H9 (cell line): ENCODE measurements at regions not wholly inside any gene's neighbourhood (a gene's known extent, or its start where the extent isn't known, plus 50 kb on each side); places are given as distances from the start of the nearest gene placed in this dataset.

Source experiments
- DNase-seq: peaks from one replicate; pipeline ENCODE4 v3.0.0-alpha.2; 2017
- H2AFZ ChIP-seq: one replicate; pipeline ENCODE4 v1.6.1; 2013; ENCODE audit warnings: mild to moderate bottlenecking, low read length, control low read depth, moderate library complexity
- H2AK5ac ChIP-seq: 2 replicates; pipeline ENCODE4 v1.6.1; 2013; ENCODE audit warnings: low read length, control low read depth, mixed read lengths; ENCODE audit not compliant: insufficient read length
- H2BK120ac ChIP-seq: one replicate; pipeline ENCODE4 v1.6.1; 2013; ENCODE audit warnings: low read depth, mild to moderate bottlenecking, low read length, control low read depth, inconsistent platforms; ENCODE audit not compliant: poor library complexity, severe bottlenecking
- H2BK12ac ChIP-seq: 2 replicates; pipeline ENCODE4 v1.6.1; 2013; ENCODE audit warnings: low read length, control low read depth, mixed read lengths, low read depth; ENCODE audit not compliant: insufficient read length
- H2BK15ac ChIP-seq: 2 replicates; pipeline ENCODE4 v1.6.1; 2013; ENCODE audit warnings: low read depth, low read length, control low read depth
- H2BK20ac ChIP-seq: one replicate; pipeline ENCODE4 v1.6.1; 2013; ENCODE audit warnings: low read depth, mild to moderate bottlenecking, low read length, control low read depth, inconsistent platforms; ENCODE audit not compliant: poor library complexity, severe bottlenecking
- H2BK5ac ChIP-seq: 2 replicates; pipeline ENCODE4 v1.6.1; 2013; ENCODE audit warnings: low read length, control low read depth, mixed read lengths; ENCODE audit not compliant: insufficient read length
- H3K14ac ChIP-seq: 2 replicates; pipeline ENCODE4 v1.6.1; 2013; ENCODE audit warnings: low read length, control low read depth; ENCODE audit not compliant: insufficient read depth
- H3K18ac ChIP-seq: 2 replicates; pipeline ENCODE4 v1.6.1; 2013; ENCODE audit warnings: low read depth, mild to moderate bottlenecking, mixed read lengths, low read length, control low read depth; ENCODE audit not compliant: insufficient read length
- H3K23ac ChIP-seq: 2 replicates; pipeline ENCODE4 v1.6.1; 2013; ENCODE audit warnings: low read length, control low read depth, mixed read lengths, low read depth; ENCODE audit not compliant: insufficient read length
- H3K23me2 ChIP-seq: 2 replicates; pipeline ENCODE4 v1.6.1; 2013; ENCODE audit warnings: low read depth, mild to moderate bottlenecking, mixed read lengths, low read length, control low read depth; ENCODE audit not compliant: insufficient read length, poor library complexity, severe bottlenecking
- H3K27ac ChIP-seq: 2 replicates; pipeline ENCODE4 v1.5.1; 2013; ENCODE audit warnings: low read length, control low read depth, mixed read lengths, low read depth; ENCODE audit not compliant: insufficient read length
- H3K27me3 ChIP-seq: 2 replicates; pipeline ENCODE4 v1.6.1; 2013; ENCODE audit warnings: low read length, control low read depth, inconsistent platforms; ENCODE audit not compliant: insufficient read depth
- H3K4ac ChIP-seq: 2 replicates; pipeline ENCODE4 v1.6.1; 2013; ENCODE audit warnings: low read depth, mild to moderate bottlenecking, control low read depth, inconsistent platforms, low read length, moderate library complexity
- H3K4me1 ChIP-seq: 2 replicates; pipeline ENCODE4 v1.6.1; 2013; ENCODE audit warnings: low read length, control low read depth, inconsistent platforms; ENCODE audit not compliant: insufficient read depth
- H3K4me2 ChIP-seq: 2 replicates; pipeline ENCODE4 v1.6.1; 2013; ENCODE audit warnings: low read length, control low read depth, mixed read lengths; ENCODE audit not compliant: insufficient read length, insufficient read depth
- H3K56ac ChIP-seq: 2 replicates; pipeline ENCODE4 v1.6.1; 2013; ENCODE audit warnings: low read depth, mild to moderate bottlenecking, mixed read lengths, low read length, control low read depth; ENCODE audit not compliant: insufficient read length
- H3K79me1 ChIP-seq: 2 replicates; pipeline ENCODE4 v1.6.1; 2013; ENCODE audit warnings: low read depth, mild to moderate bottlenecking, moderate library complexity, low read length, control low read depth, inconsistent platforms; ENCODE audit not compliant: insufficient read depth, poor library complexity, severe bottlenecking
- H3K79me2 ChIP-seq: 2 replicates; pipeline ENCODE4 v1.6.1; 2013; ENCODE audit warnings: low read length, control low read depth, inconsistent platforms; ENCODE audit not compliant: insufficient read depth
- H3K9ac ChIP-seq: 2 replicates; pipeline ENCODE4 v1.6.1; 2013; ENCODE audit warnings: low read length, control low read depth, mixed read lengths; ENCODE audit not compliant: insufficient read length; ENCODE audit errors: extremely low read depth
- H3K9me3 ChIP-seq: one replicate; pipeline ENCODE4 v1.6.1; 2013; ENCODE audit warnings: low read depth, low read length, inconsistent platforms; ENCODE audit not compliant: control insufficient read depth
- H3T11ph ChIP-seq: one replicate; pipeline ENCODE4 v1.6.1; 2013; ENCODE audit warnings: mild to moderate bottlenecking, low read length, control low read depth, inconsistent platforms
- H4K20me1 ChIP-seq: one replicate; pipeline ENCODE4 v1.6.1; 2013; ENCODE audit not compliant: control insufficient read depth, insufficient read length, insufficient read depth
- H4K5ac ChIP-seq: 2 replicates; pipeline ENCODE4 v1.6.1; 2013; ENCODE audit warnings: low read depth, mild to moderate bottlenecking, mixed read lengths, low read length, control low read depth; ENCODE audit not compliant: insufficient read length
- H4K8ac ChIP-seq: replicated peaks from 2 replicates; pipeline ENCODE4 v1.6.1; 2013; ENCODE audit warnings: low read length, control low read depth, mixed read lengths, low read depth; ENCODE audit not compliant: insufficient read length
- H4K91ac ChIP-seq: 2 replicates; pipeline ENCODE4 v1.6.1; 2013; ENCODE audit warnings: low read depth, mild to moderate bottlenecking, moderate library complexity, mixed read lengths, low read length, control low read depth; ENCODE audit not compliant: insufficient read length
- H3K27ac Mint-ChIP-seq, 3 experiments: 2 replicates in 2 of 3; 3 replicates in 1 of 3; pipeline ENCODE4 v1.8.0; 2020 to 2021; ENCODE audit warnings: mixed read lengths in 3 of 3, mild to moderate bottlenecking in 1 of 3, moderate library complexity in 1 of 3
- H3K27me3 Mint-ChIP-seq: 2 replicates; pipeline ENCODE4 v1.8.0; 2021; ENCODE audit warnings: low read depth, mild to moderate bottlenecking, moderate library complexity, mixed read lengths
- H3K36me3 Mint-ChIP-seq, 3 experiments: 2 replicates in 2 of 3; 3 replicates in 1 of 3; pipeline ENCODE4 v1.8.0; 2020 to 2021; ENCODE audit warnings: low read depth in 3 of 3, mixed read lengths in 3 of 3; ENCODE audit not compliant: insufficient read depth in 1 of 3
- H3K4me1 Mint-ChIP-seq, 2 experiments: 2 replicates each; pipeline ENCODE4 v1.8.0; 2020; ENCODE audit warnings: mixed read lengths in 2 of 2
- H3K4me3 Mint-ChIP-seq, 2 experiments: 2 replicates in 1 of 2; 3 replicates in 1 of 2; pipeline ENCODE4 v1.8.0; 2020 to 2021; ENCODE audit warnings: mild to moderate bottlenecking in 2 of 2, mixed read lengths in 2 of 2, moderate library complexity in 1 of 2
- H3K9me3 Mint-ChIP-seq, 2 experiments: 2 replicates in 1 of 2; 3 replicates in 1 of 2; pipeline ENCODE4 v1.8.0; 2020; ENCODE audit warnings: mild to moderate bottlenecking in 2 of 2, mixed read lengths in 2 of 2, moderate library complexity in 1 of 2
- WGBS: extraction: QIAGEN DNeasy Blood & Tissue Kit; methylation state at CpG from one replicate; pipeline ENCODE4 v1.1.7; 2013; ENCODE audit warnings: missing lambda C conversion rate, low lambda C conversion rate, mixed read lengths; ENCODE audit not compliant: insufficient read length; ENCODE audit errors: extremely low coverage; 5-methylcytosine and 5-hydroxymethylcytosine counted together
- TF ChIP-seq, protein P1 (sequence below): fragments of 200-600 bp; sonication (generic); conservative IDR thresholded peaks from 3 replicates; pipeline ENCODE4 v1.8.0; 2021; ENCODE audit warnings: antibody characterized with exemption, mild to moderate bottlenecking

DNA sequence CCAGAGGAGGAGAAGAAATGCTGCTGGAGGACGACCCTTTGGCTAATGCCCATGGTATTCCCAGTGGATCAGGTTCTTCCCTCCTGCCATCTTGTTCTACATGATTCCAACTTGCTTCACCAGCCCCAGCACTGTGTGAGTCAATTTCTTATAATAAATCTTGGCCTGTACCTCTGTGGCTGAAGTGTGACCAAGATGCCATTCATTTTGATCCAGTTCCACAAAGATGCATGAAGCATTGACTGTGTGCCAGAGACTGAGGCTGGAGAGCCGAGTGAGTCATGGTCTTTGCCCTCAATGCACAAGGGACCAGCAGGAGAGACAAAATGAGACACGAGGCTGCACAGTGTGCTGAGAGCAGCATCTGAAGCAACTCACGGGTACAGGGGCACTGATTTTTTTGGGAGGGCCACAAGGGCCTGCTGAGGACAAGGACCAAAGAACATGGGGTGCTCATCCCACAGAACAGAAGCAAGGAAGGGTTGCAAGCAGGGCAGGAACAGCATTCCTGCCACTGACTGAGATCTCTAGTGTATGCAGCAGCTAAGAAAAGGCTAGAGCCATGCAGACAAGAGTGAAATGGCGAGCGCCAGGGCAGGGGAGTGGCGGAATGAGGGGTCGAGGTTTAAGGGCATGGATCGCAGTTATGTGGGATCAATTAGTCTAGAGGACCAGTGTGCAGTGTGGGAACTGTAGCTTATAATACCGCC, 207.0 kb downstream of the THBS2 start:
- Histone ChIP-seq H4K91ac (no peak overlapping the region), H3K56ac (no peak overlapping the region), H3K4me2 (no peak overlapping the region), H2AFZ (no peak overlapping the region), H3K18ac (no peak overlapping the region), H2BK5ac (no peak overlapping the region), H2BK120ac (no peak overlapping the region), H3K9me3 (no peaks in the 10 kb centered on the region), H3K9ac (no peak overlapping the region), H3K23me2 (no peaks in the 10 kb centered on the region), H3K4me1 (no peaks in the 10 kb centered on the region), H2BK20ac (no peak overlapping the region), H2AK5ac (no peak overlapping the region), H3K14ac (no peak overlapping the region), H4K5ac (no peak overlapping the region), H4K8ac (no peak overlapping the region), H3K4ac (no peak overlapping the region), H3T11ph (no peak overlapping the region), H2BK12ac (no peak overlapping the region), H2BK15ac (no peak overlapping the region), H3K23ac (no peak overlapping the region), H3K79me2 (no peaks in the 10 kb centered on the region), H3K27ac (no peak overlapping the region), H3K27me3 (no peaks in the 10 kb centered on the region), H4K20me1 (no peaks in the 10 kb centered on the region), H3K79me1 (no peaks in the 10 kb centered on the region)
- Mint-ChIP-seq H3K9me3 (no peaks in the 10 kb centered on the region; a peak in 1 of 5 replicates), H3K27ac (no peak overlapping the region), H3K4me1 (no peaks in the 10 kb centered on the region), H3K27me3 (peaks cover 3% of the 10 kb centered on the region), H3K4me3 (no peak overlapping the region), H3K36me3 (no peaks in the 10 kb centered on the region)
- no CpG with 5 or more reads among the region's 10 CpGs for WGBS
- DNase-seq, result no peak
- TF ChIP-seq, protein P1, sequence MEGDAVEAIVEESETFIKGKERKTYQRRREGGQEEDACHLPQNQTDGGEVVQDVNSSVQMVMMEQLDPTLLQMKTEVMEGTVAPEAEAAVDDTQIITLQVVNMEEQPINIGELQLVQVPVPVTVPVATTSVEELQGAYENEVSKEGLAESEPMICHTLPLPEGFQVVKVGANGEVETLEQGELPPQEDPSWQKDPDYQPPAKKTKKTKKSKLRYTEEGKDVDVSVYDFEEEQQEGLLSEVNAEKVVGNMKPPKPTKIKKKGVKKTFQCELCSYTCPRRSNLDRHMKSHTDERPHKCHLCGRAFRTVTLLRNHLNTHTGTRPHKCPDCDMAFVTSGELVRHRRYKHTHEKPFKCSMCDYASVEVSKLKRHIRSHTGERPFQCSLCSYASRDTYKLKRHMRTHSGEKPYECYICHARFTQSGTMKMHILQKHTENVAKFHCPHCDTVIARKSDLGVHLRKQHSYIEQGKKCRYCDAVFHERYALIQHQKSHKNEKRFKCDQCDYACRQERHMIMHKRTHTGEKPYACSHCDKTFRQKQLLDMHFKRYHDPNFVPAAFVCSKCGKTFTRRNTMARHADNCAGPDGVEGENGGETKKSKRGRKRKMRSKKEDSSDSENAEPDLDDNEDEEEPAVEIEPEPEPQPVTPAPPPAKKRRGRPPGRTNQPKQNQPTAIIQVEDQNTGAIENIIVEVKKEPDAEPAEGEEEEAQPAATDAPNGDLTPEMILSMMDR, result no peak
